ENCODE measurements at regions not wholly inside any gene's neighbourhood (a gene's known extent, or its start where the extent isn't known, plus 50 kb on each side); places are given as distances from the start of the nearest gene placed in this dataset.
A peak's percentile ranks its signal among the peaks of the same experiment; 100 is the strongest.

DNA sequence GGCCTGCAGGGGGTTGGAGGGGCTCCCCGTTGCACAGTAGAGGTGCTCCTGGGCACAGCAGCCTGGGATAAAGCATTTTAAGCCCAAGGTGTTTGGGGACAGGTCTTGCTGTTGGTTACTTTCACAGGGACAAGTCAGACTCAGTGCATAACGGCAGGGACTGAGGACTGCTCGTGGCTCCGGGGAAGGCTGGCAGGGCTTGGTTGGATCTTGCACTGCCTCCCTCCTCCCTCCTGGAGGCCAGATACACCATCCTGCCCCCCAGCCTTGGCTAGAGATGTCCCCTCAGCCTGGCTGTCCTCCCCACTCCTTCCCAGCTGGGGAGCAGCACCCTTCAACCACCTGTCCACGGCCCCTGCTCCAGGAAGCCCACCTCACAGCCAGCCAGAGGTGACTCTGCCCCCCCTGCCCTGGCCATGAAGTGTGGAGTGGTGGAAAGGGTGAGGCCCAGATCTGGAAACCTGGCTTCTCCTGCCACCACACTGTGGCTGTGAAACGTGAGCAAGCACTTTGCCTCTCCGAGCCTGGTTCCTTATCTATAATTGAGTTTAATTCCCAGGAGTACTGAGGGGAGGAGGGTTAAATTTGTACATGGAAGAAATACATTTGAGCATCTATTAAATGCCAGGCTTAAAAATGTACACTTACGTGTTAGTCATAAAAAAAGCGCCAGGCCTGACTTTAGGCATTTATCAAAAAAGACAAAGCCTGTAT lies 67.1 kb upstream of the TAF1B start:
- Histone ChIP-seq H3K4me3 (ENCODE audit: low read length in 3 of 3) (no peak overlapping the region), H3K4me1 (ENCODE audit: control insufficient read depth in 3 of 3, insufficient read depth in 3 of 3, low read length in 3 of 3) (peaks cover 15 to 26% (median 15%) of the 10 kb centered on the region in 3 donors), H3K27ac (ENCODE audit: low read depth, low read length) (no peak overlapping the region), H3K36me3 (ENCODE audit: control insufficient read depth in 3 of 3, insufficient read depth in 3 of 3, low read length in 3 of 3) (no peaks in the 10 kb centered on the region), H3K27me3 (ENCODE audit: control insufficient read depth in 3 of 3, insufficient read depth in 3 of 3, low read length in 3 of 3) (no peaks in the 10 kb centered on the region), H3K9me3 (ENCODE audit: control insufficient read depth in 3 of 3, low read length in 3 of 3) (no peaks in the 10 kb centered on the region), H3K9ac (ENCODE audit: low read depth in 1 of 3, low read length in 3 of 3) (no peak overlapping the region)

DNA sequence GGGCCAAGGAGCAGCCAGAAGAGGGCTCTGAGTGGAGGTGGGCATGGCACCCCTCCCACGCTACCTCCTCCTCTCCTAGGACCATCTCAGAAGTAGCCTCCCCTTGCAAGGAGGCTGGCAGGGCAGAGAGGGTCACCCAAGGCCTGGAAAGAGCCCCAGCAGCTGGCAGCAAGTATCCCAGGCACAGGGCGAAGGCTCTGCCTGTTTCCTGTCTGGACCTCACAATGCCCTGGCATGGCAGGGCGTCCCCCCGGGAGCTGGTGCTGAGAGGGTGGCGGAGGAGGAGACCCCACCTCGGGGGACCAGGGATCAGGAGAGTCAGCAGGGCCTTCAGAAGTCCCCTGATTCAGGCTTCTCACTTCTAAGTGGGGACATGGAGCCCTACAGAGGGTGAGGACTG lies 66.2 kb upstream of the TAF1B start:
- Histone ChIP-seq H3K36me3 (ENCODE audit: control insufficient read depth in 3 of 3, insufficient read depth in 3 of 3, low read length in 3 of 3) (no peaks in the 10 kb centered on the region), H3K4me3 (ENCODE audit: low read length in 3 of 3) (no peak overlapping the region), H3K27me3 (ENCODE audit: control insufficient read depth in 3 of 3, insufficient read depth in 3 of 3, low read length in 3 of 3) (no peaks in the 10 kb centered on the region), H3K9ac (ENCODE audit: low read depth in 1 of 3, low read length in 3 of 3) (no peak overlapping the region), H3K9me3 (ENCODE audit: control insufficient read depth in 3 of 3, low read length in 3 of 3) (no peaks in the 10 kb centered on the region), H3K27ac (ENCODE audit: low read depth, low read length) (no peak overlapping the region), H3K4me1 (ENCODE audit: control insufficient read depth in 3 of 3, insufficient read depth in 3 of 3, low read length in 3 of 3) (peaks cover 8 to 18% (median 11%) of the 10 kb centered on the region in 3 donors)

DNA sequence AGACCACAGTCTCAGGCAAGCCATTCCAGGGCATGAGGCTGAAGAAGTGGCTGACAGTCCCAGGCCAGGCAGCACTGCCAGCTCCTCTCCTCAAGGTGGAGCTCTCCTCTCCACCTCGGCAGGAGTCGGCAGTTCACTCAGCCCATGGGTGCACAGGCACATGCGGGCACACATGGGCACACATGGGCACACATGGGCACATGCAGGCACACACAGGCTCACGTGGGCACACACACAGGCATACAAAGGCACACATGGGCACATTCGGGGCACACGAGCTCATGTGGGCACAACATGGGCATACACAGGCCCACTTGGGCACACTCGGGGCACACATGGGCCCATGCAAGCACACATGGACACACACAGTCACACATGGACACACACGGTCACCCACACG lies 65.3 kb upstream of the TAF1B start:
- no peaks in the 10 kb centered on the region for H3K9me3 ChIP-seq (ENCODE audit: control insufficient read depth in 3 of 3, low read length in 3 of 3)
- H3K27ac ChIP-seq (ENCODE audit: low read depth, low read length), result no peak overlapping the region
- H3K36me3 ChIP-seq (ENCODE audit: control insufficient read depth in 3 of 3, insufficient read depth in 3 of 3, low read length in 3 of 3), result no peaks in the 10 kb centered on the region
- H3K4me3 ChIP-seq (ENCODE audit: low read length in 3 of 3), result no peak overlapping the region
- no peak overlapping the region for H3K9ac ChIP-seq (ENCODE audit: low read depth in 1 of 3, low read length in 3 of 3)
- peaks cover 5 to 17% (median 7%) of the 10 kb centered on the region in 3 donors for H3K4me1 ChIP-seq (ENCODE audit: control insufficient read depth in 3 of 3, insufficient read depth in 3 of 3, low read length in 3 of 3)
- H3K27me3 ChIP-seq (ENCODE audit: control insufficient read depth in 3 of 3, insufficient read depth in 3 of 3, low read length in 3 of 3), result no peaks in the 10 kb centered on the region

DNA sequence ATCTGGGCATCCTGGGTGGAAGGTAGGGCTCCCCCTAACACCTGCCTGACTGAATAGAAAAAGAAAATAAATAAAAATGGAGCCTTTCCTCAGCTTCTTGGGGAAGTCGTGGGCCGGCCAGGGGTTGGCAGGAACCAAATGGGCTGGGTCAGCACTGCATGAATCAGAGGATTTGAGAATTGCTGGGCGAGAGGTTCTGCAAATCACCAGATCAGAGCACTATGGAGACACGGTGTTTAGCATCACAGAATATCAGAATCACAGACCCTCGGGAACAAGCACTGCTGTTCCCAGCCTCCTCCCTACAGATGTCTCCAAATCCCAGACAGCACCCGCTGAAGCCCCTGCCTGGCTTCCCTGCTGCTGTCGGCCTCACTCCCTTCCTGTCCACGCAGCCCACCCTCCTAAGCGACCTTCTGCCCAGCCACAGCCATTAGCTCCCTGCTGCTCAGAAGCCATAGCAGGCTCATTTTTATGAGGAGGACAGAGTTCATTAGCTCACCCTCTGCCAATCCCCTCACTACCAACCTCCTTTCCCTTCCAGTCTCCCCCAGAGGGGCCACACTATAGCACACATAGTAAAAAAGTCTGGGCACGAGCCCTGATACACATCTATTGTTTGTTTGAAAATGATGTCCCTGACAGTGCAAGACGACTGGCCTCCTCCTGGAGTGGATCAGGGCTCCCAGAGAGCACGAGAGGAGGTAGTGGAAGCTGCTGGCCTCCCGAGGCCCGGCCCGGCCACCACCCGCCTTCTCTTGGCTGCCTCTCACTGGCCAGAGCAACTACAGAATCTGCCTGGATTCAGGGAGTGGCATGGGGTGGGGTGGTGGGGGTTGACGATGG lies 64.6 kb upstream of the TAF1B start:
- no peak overlapping the region for H3K27ac ChIP-seq (ENCODE audit: low read depth, low read length)
- peaks cover 0 to 10% (median 3%) of the 10 kb centered on the region in 3 donors for H3K4me1 ChIP-seq (ENCODE audit: control insufficient read depth in 3 of 3, insufficient read depth in 3 of 3, low read length in 3 of 3)
- no peaks in the 10 kb centered on the region for H3K36me3 ChIP-seq (ENCODE audit: control insufficient read depth in 3 of 3, insufficient read depth in 3 of 3, low read length in 3 of 3)
- H3K27me3 ChIP-seq (ENCODE audit: control insufficient read depth in 3 of 3, insufficient read depth in 3 of 3, low read length in 3 of 3), result no peaks in the 10 kb centered on the region
- no peak overlapping the region for H3K4me3 ChIP-seq (ENCODE audit: low read length in 3 of 3)
- no peak overlapping the region for H3K9ac ChIP-seq (ENCODE audit: low read depth in 1 of 3, low read length in 3 of 3)
- no peaks in the 10 kb centered on the region for H3K9me3 ChIP-seq (ENCODE audit: control insufficient read depth in 3 of 3, low read length in 3 of 3)

DNA sequence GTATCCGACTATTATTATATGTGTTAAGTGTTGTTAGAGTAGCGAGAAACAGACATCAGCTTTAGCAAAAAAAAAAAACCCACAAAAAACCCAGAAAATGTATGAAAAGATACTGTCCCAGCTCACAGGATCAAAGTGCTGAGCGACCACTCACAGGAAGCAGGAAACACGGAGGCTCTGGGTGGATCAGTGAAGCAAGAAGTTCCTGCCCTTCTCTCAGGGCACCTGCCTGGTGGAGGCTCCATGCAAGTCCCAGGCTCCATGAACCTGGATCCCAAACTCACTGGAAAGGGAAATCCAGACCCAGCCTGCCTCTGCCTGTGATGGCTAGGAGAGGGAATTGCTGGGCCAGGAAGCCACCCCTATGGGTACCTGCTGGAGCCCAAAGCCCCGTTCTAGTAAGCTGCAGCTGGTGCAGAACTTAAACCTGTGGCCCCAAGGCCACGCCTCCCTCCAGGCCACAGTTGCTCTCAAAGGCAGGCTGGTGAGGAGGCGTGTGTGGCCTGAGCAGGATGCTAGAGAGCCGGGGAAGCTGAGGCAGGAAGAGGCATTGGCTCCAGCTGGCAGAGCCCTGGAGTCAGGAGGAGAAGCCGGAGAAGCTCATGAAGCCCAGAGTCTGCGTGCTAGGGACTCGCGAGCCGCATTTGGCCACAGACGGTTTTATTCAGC lies 63.5 kb upstream of the TAF1B start:
- Histone ChIP-seq H3K4me1 (ENCODE audit: control insufficient read depth in 3 of 3, insufficient read depth in 3 of 3, low read length in 3 of 3) (peaks cover 0 to 3% (median 2%) of the 10 kb centered on the region in 3 donors), H3K9me3 (ENCODE audit: control insufficient read depth in 3 of 3, low read length in 3 of 3) (no peaks in the 10 kb centered on the region), H3K27ac (ENCODE audit: low read depth, low read length) (no peak overlapping the region), H3K36me3 (ENCODE audit: control insufficient read depth in 3 of 3, insufficient read depth in 3 of 3, low read length in 3 of 3) (no peaks in the 10 kb centered on the region), H3K27me3 (ENCODE audit: control insufficient read depth in 3 of 3, insufficient read depth in 3 of 3, low read length in 3 of 3) (no peaks in the 10 kb centered on the region), H3K4me3 (ENCODE audit: low read length in 3 of 3) (no peak overlapping the region), H3K9ac (ENCODE audit: low read depth in 1 of 3, low read length in 3 of 3) (no peak overlapping the region)

DNA sequence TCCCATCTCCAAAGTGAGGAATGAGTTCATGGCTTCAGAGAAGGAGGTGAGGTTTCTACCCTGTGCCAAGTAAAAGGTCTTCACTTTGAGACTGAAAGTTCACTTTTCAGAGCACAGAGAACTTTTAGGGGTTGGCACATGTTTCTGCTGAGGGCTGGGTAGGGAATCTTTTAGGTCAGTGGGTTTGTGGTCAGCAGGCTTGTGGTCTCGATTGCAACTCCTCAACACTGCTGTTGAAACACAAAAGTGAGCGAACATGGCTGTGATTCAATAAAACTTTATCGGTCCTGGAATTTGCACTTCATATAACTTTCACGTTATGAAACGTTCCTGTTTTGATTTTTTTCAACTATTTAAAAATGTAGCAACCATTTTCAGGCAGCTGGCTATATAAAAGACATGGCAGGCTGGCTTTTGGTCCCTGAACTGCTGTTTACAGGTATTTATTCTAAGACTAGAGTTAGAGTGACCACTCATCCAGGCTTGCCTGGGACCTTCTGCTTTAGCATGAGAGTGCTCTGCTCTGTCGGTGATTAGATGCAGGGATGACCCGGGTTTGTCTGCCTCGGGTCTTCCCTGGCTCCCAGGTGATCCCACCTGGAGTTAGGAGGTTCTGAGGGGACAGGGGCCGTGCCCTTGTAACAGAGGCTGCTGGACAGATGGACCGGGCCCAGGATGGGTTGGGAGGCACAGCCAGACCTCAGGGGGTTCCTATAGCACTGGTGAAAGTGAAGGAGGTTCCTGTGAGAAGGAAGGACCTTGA lies 62.7 kb upstream of the TAF1B start:
- Histone ChIP-seq H3K9me3 (ENCODE audit: control insufficient read depth in 3 of 3, low read length in 3 of 3) (no peaks in the 10 kb centered on the region), H3K9ac (ENCODE audit: low read depth in 1 of 3, low read length in 3 of 3) (no peak overlapping the region), H3K4me3 (ENCODE audit: low read length in 3 of 3) (no peak overlapping the region), H3K36me3 (ENCODE audit: control insufficient read depth in 3 of 3, insufficient read depth in 3 of 3, low read length in 3 of 3) (no peaks in the 10 kb centered on the region), H3K27ac (ENCODE audit: low read depth, low read length) (no peak overlapping the region), H3K4me1 (ENCODE audit: control insufficient read depth in 3 of 3, insufficient read depth in 3 of 3, low read length in 3 of 3) (peaks cover 0 to 3% (median 2%) of the 10 kb centered on the region in 3 donors), H3K27me3 (ENCODE audit: control insufficient read depth in 3 of 3, insufficient read depth in 3 of 3, low read length in 3 of 3) (no peaks in the 10 kb centered on the region)

DNA sequence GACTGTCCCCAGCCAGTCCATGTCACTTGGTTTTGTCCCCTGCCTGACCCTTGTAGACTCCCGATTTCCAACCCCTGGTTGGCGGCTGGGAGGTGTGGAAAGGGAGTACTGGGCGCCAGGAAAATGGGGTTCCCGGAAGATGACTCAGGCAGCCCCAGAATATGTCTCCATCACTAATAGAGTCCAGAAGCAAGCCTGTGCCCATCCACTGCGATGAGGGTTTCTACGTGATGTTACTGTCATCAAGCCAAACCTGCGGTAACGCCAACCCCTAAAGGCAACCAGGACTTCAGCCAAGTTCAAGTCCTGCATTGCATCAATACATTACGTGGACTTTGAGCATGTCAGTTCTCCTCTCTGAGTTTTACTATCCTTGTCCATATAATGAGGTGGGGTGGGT lies 62.0 kb upstream of the TAF1B start:
- Histone ChIP-seq H3K27ac (ENCODE audit: low read depth, low read length) (no peak overlapping the region), H3K27me3 (ENCODE audit: control insufficient read depth in 3 of 3, insufficient read depth in 3 of 3, low read length in 3 of 3) (no peaks in the 10 kb centered on the region), H3K9me3 (ENCODE audit: control insufficient read depth in 3 of 3, low read length in 3 of 3) (no peaks in the 10 kb centered on the region), H3K9ac (ENCODE audit: low read depth in 1 of 3, low read length in 3 of 3) (no peak overlapping the region), H3K4me3 (ENCODE audit: low read length in 3 of 3) (no peak overlapping the region), H3K4me1 (ENCODE audit: control insufficient read depth in 3 of 3, insufficient read depth in 3 of 3, low read length in 3 of 3) (peaks cover 0 to 3% (median 2%) of the 10 kb centered on the region in 3 donors), H3K36me3 (ENCODE audit: control insufficient read depth in 3 of 3, insufficient read depth in 3 of 3, low read length in 3 of 3) (no peaks in the 10 kb centered on the region)

DNA sequence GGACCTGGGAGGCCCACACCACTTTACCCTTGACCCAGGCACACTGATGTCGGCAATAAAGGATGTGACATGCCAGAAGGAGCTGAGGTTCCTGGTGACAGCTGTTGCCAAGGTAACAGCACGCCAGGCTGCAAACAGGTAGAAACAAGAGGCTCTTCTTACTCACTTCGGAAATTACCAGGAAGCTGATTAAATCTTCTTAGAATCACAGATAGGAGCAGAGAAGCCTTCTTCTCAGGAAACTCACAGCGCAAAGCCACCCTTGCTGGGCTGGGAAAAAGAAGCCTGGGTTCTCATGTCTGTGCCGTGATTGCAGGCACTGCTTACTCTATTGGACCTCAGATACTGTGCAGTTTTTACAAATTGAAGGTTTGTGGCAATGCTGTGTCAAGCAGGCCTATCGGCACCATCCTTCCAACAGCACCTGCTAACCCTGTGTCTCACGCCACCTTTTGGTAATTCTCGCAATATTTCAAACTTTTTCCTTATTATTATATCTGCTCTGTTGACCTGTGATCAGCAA lies 61.0 kb upstream of the TAF1B start:
- Histone ChIP-seq H3K27ac (ENCODE audit: low read depth, low read length) (no peak overlapping the region), H3K9ac (ENCODE audit: low read depth in 1 of 3, low read length in 3 of 3) (no peak overlapping the region), H3K4me3 (ENCODE audit: low read length in 3 of 3) (peak overlapping the region in 1 of 3 donors; percentile 6), H3K4me1 (ENCODE audit: control insufficient read depth in 3 of 3, insufficient read depth in 3 of 3, low read length in 3 of 3) (peaks cover 0 to 3% (median 2%) of the 10 kb centered on the region in 3 donors), H3K36me3 (ENCODE audit: control insufficient read depth in 3 of 3, insufficient read depth in 3 of 3, low read length in 3 of 3) (no peaks in the 10 kb centered on the region), H3K9me3 (ENCODE audit: control insufficient read depth in 3 of 3, low read length in 3 of 3) (no peaks in the 10 kb centered on the region), H3K27me3 (ENCODE audit: control insufficient read depth in 3 of 3, insufficient read depth in 3 of 3, low read length in 3 of 3) (no peaks in the 10 kb centered on the region)

DNA sequence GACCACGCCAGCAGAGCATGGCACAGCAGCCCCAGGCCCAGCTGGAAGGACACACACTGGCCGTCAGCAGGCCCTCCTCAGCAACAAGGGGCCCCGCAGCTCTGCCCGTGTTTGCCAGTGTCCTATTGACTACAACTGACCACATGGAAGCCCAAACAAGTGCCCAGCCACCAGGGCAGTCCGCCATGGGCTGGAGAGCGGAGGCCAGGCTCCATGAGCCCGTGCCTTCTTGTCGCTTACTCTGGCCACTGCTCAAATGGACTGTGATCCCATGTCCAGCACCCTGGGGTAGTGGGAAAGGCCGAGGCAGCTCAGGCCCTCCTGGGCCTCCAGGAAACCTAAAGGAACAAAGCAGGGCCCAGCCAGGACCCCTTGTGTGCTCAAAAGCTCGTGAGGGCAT lies 53.9 kb upstream of the TAF1B start:
- Histone ChIP-seq H3K9ac (ENCODE audit: low read depth in 1 of 3, low read length in 3 of 3) (no peak overlapping the region), H3K9me3 (ENCODE audit: control insufficient read depth in 3 of 3, low read length in 3 of 3) (no peaks in the 10 kb centered on the region), H3K4me3 (ENCODE audit: low read length in 3 of 3) (no peak overlapping the region), H3K36me3 (ENCODE audit: control insufficient read depth in 3 of 3, insufficient read depth in 3 of 3, low read length in 3 of 3) (no peaks in the 10 kb centered on the region), H3K27ac (ENCODE audit: low read depth, low read length) (no peak overlapping the region), H3K27me3 (ENCODE audit: control insufficient read depth in 3 of 3, insufficient read depth in 3 of 3, low read length in 3 of 3) (no peaks in the 10 kb centered on the region), H3K4me1 (ENCODE audit: control insufficient read depth in 3 of 3, insufficient read depth in 3 of 3, low read length in 3 of 3) (peaks cover 0 to 3% (median 0%) of the 10 kb centered on the region in 3 donors)

All from skeletal muscle tissue (tissue), 3 donors.